BJ (cell line): ENCODE measurements at regions not wholly inside any gene's neighbourhood (a gene's known extent, or its start where the extent isn't known, plus 50 kb on each side); places are given as distances from the start of the nearest gene placed in this dataset.

Experiments used
- CTCF ChIA-PET: fragments of 350-600 bp; formaldehyde crosslinking; extraction: SDS; loops from one replicate; lab custom pipeline; 2021; ENCODE audit warnings: antibody characterized with exemption, inconsistent platforms; lab: Yijun Ruan, JAX
- POLR2A ChIA-PET: fragments of 300-600 bp; sonication (Branson Sonifier 250); formaldehyde crosslinking; extraction: SDS; loops from one replicate; lab custom pipeline; 2021; ENCODE audit warnings: antibody characterized with exemption; lab: Charles Lee
- DNase-seq: peaks from one replicate; pipeline ENCODE4 v3.0.0-alpha.2; 2011; ENCODE audit warnings: low read depth
- H3K27me3 ChIP-seq: 2 replicates; pipeline ENCODE4 v1.6.0; 2011; ENCODE audit warnings: low read length; ENCODE audit not compliant: control insufficient read depth, insufficient read depth
- H3K36me3 ChIP-seq: 2 replicates; pipeline ENCODE4 v1.5.1; 2011; ENCODE audit warnings: low read length; ENCODE audit not compliant: control insufficient read depth, insufficient read depth
- H3K4me3 ChIP-seq: 2 replicates; pipeline ENCODE4 v1.5.1; 2011; ENCODE audit warnings: low read depth, mild to moderate bottlenecking, control low read depth, low read length
- CTCF ChIP-seq: IDR thresholded peaks from 2 replicates; pipeline ENCODE4 v1.5.1; 2011; ENCODE audit warnings: low read depth, mild to moderate bottlenecking, control low read depth, inconsistent platforms, low read length, moderate library complexity; ENCODE audit not compliant: insufficient read depth

- POLR2A ChIA-PET, result no interaction called here
Observed at GRCh38 chr2:81304154-81304830, 999.7 kb upstream of the LRRTM1 start.

GRCh38 chr2:81303321-81303720 lies 998.8 kb upstream of the LRRTM1 start:
- Histone ChIP-seq H3K27me3 (no peaks in the 10 kb centered on the region), H3K4me3 (no peak overlapping the region), H3K36me3 (no peaks in the 10 kb centered on the region)
- ChIA-PET POLR2A (no interaction called here), CTCF (no interaction called here)
- DNase-seq, result no peak
- no peak for TF ChIP-seq CTCF

More at GRCh38 chr2:81304154-81304830, 999.7 kb upstream of the LRRTM1 start:
- Histone ChIP-seq H3K27me3 (no peaks in the 10 kb centered on the region), H3K36me3 (no peaks in the 10 kb centered on the region), H3K4me3 (no peak overlapping the region)
- DNase-seq, result no peak
- CTCF ChIA-PET, result no interaction called here
- TF ChIP-seq CTCF, result no peak

GRCh38 chr2:81299841-81300240 lies 995.3 kb upstream of the LRRTM1 start:
- ChIA-PET CTCF (no interaction called here), POLR2A (no interaction called here)
- no peak for TF ChIP-seq CTCF
- no peak for DNase-seq
- H3K4me3 ChIP-seq, result no peak overlapping the region
- no peaks in the 10 kb centered on the region for H3K27me3 ChIP-seq
- no peaks in the 10 kb centered on the region for H3K36me3 ChIP-seq

- Histone ChIP-seq H3K4me3 (no peak overlapping the region), H3K36me3 (no peaks in the 10 kb centered on the region), H3K27me3 (no peaks in the 10 kb centered on the region)
- DNase-seq, result no peak
- ChIA-PET CTCF (no interaction called here), POLR2A (no interaction called here)
- TF ChIP-seq CTCF, result no peak
Observed at GRCh38 chr2:81290846-81291245, 986.3 kb upstream of the LRRTM1 start.

GRCh38 chr2:81283081-81283480 lies 978.5 kb upstream of the LRRTM1 start:
- TF ChIP-seq CTCF, result no peak
- ChIA-PET POLR2A (no interaction called here), CTCF (no interaction called here)
- no peaks in the 10 kb centered on the region for H3K36me3 ChIP-seq
- no peaks in the 10 kb centered on the region for H3K27me3 ChIP-seq
- H3K4me3 ChIP-seq, result no peak overlapping the region
- no peak for DNase-seq
